Suppressor macrophage treated with lipopolysaccharide for 1 hour (primary cell): ENCODE measurements at regions not wholly inside any gene's neighbourhood (a gene's known extent, or its start where the extent isn't known, plus 50 kb on each side); places are given as distances from the start of the nearest gene placed in this dataset.
"Not testable (repeated sequence)": the region's sequence is repeated elsewhere in the genome, so short reads cannot be mapped to it uniquely, and the experiment has no call there.

Experiments used
- DNase-seq, 3 donors: peaks; one replicate each; pipeline ENCODE4 v3.0.0-alpha.2; 2020 to 2022

DNA sequence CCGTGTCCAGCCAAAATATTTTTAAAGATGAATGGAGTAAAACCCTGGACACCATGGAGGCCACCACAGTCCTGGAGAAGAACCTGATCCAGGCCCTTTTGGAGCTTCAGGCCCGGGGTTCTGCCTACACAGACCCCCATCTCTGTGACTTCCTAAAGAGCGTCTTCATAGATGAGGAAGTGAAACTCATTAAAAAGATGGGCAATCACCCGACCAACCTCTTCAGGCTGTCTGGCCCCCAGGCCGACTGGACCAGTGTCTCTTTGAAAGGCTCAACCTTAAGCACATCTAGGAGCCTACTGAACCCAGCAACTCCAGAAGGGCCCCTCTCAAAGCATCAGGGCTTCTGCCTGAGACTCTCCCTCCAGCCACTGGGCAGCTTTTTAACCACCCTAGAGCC, 107.9 kb upstream of the FAM174B start:
- DNase-seq = peak in 2 of 3 donors; percentile 15 to 19

DNA sequence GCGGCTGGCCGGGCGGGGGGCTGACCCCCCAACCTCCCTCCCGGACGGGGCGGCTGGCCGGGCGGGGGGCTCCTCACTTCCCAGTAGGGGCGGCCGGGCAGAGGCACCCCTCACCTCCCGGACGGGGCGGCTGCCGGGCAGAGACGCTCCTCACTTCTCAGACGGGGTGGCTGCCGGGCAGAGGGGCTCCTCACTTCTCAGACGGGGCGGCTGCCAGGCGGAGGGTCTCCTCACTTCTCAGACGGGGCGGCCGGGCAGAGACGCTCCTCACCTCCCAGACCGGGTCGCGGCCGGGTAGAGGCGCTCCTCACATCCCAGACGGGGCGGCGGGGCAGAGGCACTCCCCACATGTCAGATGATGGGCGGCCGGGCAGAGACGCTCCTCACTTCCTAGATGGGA, 112.6 kb upstream of the FAM174B start:
- DNase-seq = not testable (repeated sequence)

DNA sequence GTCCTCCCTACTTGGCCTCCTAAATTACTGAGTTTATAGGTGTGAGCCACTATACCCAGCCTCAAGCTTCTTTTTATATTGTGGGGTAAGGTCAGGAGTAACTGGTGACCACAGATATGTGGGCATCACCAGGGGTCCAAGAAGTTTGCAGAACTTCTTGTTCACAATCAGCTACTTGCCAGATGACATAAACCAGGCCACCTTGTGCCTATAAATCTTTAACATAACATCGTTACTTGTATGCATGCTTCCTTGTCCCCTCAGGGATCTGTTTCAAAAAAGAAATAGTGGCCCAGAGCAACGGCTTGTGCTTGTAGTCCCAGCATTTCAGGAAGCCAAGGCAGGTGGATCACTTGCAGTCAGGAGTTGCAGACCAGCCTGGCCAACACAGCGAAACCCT, 115.1 kb upstream of the FAM174B start:
- DNase-seq = no peak

DNA sequence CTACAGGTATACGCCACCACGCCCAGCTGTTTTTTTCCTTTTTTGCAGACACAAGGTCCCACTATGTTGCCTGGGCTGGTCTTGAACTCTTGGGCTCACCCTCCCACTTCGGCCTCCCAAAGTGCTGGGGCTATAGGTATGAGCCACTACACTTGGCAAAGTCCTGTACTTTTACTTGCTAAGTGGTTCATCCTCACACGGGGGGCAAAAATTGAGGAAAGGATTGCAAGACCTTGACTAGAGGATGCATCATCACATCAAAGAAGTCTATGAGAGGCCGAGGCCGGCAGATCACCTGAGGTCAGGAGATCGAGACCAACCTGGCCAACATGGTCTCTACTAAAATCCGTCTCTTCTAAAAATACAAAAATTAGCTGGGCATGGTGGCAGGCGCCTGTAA, 116.5 kb upstream of the FAM174B start:
- no peak for DNase-seq

DNA sequence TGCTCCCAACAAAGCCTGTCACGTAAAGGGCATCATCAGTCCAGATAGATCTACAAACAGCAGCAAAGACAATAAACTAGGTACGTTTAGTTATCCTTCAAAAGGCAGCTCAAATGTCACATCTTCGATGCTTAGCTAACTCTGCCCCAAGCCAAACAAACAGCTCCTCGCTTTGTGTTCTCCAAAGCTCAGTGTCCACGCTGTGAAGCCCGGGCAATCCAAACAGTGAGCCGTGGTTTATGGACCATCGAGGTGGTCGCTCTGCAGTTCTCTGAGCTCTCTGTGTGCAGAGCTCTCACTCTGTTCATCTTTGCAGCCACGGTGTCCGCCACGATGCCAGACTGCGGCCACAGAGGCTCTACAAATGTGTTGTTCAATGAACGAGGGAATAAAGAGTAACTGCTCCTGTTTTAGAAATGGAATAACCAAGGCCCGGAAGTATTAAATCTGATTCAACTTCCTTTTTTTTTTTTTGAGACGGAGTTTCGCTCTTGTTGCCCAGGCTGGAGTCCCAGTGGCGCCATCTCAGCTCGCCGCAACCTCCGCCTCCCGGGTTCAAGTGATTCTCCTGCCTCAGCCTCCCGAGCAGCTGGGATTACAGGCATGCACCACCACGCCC, 117.2 kb upstream of the FAM174B start:
- no peak for DNase-seq

GRCh38 chr15:92773340-92773739, 117.8 kb upstream of the FAM174B start:
- no peak for DNase-seq

DNA sequence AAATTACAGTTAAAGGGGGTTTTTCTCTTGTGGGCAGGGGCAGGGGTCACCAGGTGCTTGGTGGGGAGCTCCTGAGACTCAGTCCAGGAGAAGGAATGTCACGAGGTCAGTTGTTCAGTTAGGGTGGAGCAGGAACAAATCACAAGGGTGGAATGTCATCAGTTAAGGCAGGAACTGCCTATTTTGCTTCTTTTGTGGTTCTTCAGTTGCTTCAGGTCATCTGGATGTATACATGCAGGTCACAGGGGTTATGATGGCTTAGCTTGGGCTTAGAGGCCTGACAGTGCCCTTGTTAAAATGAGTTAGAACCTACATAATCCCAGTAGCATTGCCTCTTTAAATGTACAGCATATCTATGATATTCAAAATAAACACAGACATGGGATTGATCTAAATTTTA, 120.2 kb upstream of the CHD2 start:
- DNase-seq = no peak

DNA sequence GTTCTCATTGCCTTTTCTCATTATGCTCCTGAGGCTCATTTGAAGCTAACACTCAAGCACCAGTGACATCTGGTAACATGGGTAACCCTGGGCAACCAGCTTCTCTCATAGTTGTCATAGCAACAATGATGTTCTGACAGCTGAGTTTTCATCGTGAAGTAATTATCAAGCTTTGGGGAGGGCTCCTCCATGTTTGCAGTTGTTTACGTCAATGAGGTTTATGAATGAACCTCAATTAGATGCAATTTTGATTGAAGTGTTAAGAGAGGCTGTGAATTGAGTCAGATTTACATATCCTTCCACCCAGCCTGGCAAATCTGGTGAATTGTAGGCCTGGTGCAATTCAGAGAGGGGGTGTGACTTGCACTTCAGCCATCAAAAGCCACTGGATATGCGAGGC, 119.3 kb upstream of the CHD2 start:
- no peak for DNase-seq

DNA sequence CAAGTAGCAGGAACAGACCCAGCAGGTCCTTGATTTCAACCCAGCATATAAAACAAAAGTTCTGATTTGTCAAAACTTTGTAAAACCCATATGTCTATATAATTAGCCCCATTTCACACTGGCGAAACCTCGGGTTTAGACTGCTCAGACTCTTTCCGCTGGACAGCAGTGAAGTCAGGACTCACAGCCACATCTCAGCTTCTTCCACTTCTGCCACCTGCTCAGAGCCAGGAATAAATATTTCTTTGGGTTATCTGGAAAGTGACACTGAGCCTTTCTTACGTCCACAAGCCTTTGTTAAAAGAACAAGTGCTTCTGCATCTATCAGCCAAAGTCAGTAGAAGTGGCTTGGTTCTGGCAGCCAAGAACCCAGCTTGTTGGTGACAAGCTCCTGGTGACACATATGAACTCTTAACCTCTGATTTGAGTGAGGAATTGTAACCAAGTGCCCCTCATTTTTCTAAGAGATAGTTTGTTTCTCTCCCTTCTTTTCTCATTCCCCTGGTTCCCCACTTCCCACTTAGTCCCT, 118.1 kb upstream of the CHD2 start:
- DNase-seq = no peak

DNA sequence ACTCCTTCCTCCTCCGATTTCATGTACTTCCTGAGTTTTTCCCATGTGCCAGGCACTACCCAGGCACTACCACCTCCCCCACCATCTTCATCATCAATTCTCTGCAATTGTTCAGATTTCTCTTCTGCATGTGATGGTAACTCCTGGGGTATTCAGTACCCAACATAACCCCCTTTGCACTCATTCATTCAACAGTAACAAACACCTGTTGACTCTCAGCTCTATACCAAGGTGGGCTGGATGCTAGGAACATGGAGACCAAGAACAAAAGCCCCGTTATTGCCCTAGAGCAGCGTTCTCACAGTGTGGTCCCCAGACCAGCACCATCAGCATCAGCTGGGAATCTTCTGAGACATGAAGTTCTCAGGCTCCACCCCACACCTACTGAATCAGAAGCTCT, 113.0 kb upstream of the CHD2 start:
- DNase-seq = no peak

GRCh38 chr15:92788196-92788595, 111.9 kb upstream of the CHD2 start:
- peak; percentile 58 to 77 (median 69) for DNase-seq

GRCh38 chr15:92788793-92789192, 111.3 kb upstream of the CHD2 start:
- not testable (repeated sequence) for DNase-seq

GRCh38 chr15:92796161-92796611, 103.9 kb upstream of the CHD2 start:
- no peak for DNase-seq

GRCh38 chr15:92797168-92798052, 102.7 kb upstream of the CHD2 start:
- peak; percentile 84 to 96 (median 94) for DNase-seq

DNA sequence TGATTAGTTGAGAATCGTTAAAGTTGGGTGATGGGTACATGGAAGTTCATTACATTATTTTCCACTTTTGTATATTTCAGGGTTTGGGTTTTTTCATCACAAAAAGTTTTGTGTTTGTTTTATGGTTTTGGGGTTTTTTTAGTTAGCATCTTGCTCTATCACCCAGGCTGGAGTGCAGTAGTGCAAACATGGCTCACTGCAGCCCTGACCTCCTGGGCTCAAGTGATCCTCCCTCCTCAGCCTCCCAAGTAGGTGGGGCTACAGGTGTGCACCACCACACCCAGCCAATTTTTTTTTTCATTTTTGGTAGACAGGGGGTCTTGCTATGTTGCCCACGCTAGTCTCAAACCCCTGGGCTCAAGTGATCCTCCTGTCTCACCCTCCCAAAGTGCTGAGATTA, 100.1 kb upstream of the CHD2 start:
- DNase-seq = no peak

DNA sequence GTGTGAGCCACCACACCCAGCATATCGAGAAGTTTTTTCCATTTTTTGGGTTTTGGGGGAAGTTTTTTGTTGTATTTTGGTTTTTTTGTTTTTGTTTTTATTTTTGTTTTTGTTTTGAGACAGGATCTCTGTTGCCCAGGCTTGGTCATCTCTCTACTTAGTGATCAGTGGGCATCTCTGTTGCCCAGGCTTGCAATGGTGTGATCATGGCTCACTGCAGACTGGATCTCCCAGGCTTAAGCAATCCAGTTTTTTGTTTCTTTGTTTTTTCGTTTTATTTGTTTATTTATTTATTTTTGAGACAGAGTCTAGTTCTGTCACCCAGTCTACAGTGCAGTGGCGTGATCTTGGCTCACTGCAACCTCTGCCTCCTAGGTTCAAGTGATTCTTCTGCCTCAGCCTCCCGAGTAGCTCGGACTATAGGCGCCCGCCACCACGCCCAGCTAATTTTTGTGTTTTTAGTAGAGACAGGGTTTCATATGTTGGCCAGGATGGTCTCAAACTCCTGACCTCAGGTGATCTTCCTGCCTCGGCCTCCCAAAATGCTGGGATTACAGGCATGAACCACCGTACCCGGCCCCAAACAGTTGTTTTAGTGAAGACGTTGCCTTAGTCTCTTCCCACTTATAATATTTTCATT, 99.6 kb upstream of the CHD2 start:
- DNase-seq = peak; percentile 56 to 75 (median 62)

- DNase-seq = peak in 1 of 3 donors; percentile 29
Observed at GRCh38 chr15:92801056-92801773, 98.9 kb upstream of the CHD2 start.

- DNase-seq = peak; percentile 75 to 91 (median 81)
Observed at GRCh38 chr15:92801774-92802464, 98.2 kb upstream of the CHD2 start.

DNA sequence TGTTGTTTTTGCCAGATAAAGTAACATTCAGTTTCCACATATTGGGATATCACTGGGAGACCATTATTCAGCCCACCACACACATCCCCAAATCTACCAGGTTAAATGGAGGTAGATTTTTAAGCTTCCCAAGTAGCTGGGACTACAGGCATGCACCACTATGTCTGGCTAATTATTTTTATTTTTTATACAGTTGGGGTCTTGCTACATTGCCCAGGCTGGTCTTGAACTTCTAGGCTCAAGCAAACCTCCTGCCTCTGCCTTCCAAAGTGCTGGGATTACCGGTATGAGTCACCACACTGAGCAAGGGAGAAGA, 96.6 kb upstream of the CHD2 start:
- DNase-seq = no peak

DNA sequence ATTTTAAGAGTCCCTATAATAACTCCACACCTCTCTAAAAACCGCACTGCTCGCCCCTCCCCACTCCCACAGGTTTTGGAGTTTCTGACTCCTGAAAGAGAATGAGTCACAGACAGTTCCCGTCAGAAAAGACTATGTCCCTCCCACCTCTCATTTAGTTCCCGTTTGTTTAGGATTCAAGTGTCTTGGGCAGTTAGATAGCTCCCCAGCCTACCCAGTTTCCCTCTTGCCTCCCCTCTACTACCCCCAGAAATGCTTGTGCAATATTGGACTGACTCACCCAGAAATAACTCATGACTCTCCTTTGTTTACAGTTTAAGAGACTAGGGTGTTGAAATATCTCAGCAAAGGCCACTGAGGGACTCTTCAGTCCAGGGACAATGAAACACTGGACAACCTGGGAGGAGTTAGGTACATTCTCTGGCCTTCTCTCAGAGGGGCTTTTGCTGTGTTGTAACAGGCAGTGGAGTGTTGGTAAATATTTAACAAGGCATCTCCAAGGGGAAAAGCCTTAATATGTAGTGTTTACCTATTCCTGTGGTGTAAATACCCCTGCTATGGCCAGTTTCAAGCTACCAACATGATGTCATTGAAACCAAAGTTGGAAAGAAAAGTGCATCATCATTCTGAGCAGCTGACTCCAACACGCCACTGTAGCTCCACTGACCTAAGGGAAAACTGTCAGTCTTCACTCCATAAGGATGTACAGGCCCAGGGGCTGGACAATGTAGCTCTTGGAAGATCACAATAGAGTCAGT, 96.1 kb upstream of the CHD2 start:
- DNase-seq = peak; percentile 96 to 100 (median 99)

DNA sequence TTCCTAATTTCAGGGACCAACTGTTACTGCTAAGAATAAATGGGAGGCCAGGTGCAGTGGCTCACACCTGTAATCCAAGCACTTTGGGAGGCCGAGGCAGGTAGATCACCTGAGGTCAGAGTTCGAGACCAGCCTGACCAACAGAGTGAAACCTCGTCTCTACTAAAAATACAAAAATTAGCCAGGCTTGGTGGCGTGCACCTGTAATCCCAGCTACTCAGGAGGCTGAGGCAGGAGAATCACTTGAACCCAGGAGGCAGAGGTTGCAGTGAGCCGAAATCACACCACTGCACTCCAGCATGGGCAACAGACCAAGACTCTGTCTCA, 95.6 kb upstream of the CHD2 start:
- DNase-seq = not testable (repeated sequence)
